22Rv1 (cell line): ENCODE measurements at regions not wholly inside any gene's neighbourhood (a gene's known extent, or its start where the extent isn't known, plus 50 kb on each side); places are given as distances from the start of the nearest gene placed in this dataset.

Experiments used
- H3K27ac ChIP-seq: fragments of 450-650 bp; 2 replicates; pipeline ENCODE4 v1.5.1; 2017
- ZFX ChIP-seq: fragments of 450-650 bp; IDR thresholded peaks from 2 replicates; pipeline ENCODE4 v1.6.1; 2017; ENCODE audit warnings: antibody characterized with exemption, borderline replicate concordance
- TF ChIP-seq, protein P1 (sequence below): fragments of 450-650 bp; IDR thresholded peaks from 2 replicates; pipeline ENCODE4 v1.5.1; 2017; ENCODE audit warnings: mild to moderate bottlenecking

GRCh38 chr1:98410082-98410481, 251.4 kb upstream of the SNX7 start:
- H3K27ac ChIP-seq = peak overlapping the region; percentile 60
- TF ChIP-seq, protein P1, sequence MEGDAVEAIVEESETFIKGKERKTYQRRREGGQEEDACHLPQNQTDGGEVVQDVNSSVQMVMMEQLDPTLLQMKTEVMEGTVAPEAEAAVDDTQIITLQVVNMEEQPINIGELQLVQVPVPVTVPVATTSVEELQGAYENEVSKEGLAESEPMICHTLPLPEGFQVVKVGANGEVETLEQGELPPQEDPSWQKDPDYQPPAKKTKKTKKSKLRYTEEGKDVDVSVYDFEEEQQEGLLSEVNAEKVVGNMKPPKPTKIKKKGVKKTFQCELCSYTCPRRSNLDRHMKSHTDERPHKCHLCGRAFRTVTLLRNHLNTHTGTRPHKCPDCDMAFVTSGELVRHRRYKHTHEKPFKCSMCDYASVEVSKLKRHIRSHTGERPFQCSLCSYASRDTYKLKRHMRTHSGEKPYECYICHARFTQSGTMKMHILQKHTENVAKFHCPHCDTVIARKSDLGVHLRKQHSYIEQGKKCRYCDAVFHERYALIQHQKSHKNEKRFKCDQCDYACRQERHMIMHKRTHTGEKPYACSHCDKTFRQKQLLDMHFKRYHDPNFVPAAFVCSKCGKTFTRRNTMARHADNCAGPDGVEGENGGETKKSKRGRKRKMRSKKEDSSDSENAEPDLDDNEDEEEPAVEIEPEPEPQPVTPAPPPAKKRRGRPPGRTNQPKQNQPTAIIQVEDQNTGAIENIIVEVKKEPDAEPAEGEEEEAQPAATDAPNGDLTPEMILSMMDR = no peak
- TF ChIP-seq ZFX = no peak

DNA sequence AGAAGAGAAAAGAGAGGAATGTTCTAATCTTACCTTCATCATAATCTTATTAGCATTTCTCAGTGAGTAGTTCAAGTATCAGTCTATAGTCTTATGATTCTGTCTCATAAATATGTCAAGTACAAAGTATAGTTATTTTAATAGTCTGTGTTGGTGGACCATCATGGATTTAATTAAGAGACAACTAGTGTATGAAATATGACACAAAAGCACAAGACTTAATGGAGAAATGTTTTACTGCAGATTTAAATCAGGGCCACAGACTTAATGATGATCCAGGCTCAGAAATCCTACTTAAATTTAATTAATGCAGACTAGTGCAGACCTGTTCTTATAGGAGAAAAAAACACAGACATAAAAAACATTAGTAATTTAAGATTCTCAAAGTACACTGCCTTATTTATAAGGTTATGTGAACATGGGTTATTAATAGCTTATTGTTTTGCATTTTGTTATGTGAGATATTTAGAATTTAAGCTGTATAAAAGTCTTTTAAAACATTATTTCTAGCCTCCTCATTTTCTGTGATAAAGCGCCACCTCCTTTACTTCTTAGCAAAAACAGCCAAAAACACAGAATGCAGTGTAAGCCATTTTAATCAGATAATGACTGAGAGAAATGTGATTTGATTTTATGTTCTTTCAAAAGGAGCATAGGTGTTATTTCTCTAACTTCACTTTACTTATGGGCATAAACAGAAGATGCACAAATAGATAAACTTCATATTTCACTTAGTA, 255.0 kb upstream of the SNX7 start:
- H3K27ac ChIP-seq = peak overlapping the region; percentile 72
- TF ChIP-seq, protein P1 = no peak
- no peak for TF ChIP-seq ZFX

DNA sequence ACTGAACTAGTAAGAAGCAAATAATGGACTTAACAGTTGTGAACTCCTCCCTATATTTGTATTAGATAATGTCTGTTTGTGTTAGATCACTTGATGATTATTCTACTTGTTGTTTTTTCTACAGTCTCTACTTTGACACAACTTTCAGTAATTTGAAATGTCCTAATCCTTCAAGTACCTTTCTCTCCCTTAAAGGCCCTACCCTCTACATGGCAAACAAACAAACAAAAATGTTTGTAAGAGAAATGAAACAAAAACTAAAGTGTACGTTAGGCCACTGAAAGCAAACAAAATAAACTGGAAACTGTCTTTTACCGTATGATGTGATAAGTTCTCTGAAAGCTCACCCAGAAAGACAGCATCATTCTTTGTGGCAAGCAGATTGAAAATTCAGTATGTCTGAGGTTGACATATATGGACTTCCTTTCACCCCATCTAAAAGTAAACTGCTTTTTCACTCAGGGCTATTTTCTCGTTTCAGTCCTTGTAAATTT, 255.9 kb upstream of the SNX7 start:
- TF ChIP-seq, protein P1 = no peak
- no peak for TF ChIP-seq ZFX
- peak overlapping the region; percentile 72 for H3K27ac ChIP-seq

DNA sequence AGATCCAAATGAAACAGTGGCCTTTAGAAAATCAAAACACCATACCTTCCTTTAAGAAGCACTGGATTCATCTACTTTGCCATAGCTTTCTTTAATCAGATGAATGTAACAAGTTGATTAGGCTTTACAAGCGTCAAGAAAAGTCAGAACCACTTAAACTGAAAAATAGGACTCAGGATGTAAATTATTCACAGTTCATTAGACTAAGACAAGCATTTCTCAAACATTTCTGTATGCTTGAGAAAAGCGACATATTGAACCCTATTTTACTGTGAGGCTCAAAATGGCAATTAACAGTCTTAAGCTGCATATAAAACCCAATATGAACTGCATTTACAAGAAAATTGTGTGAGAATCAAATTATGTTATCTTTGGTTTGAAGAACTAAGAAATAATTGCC, 256.7 kb upstream of the SNX7 start:
- TF ChIP-seq, protein P1 = no peak
- no peak for TF ChIP-seq ZFX
- peak overlapping the region; percentile 72 for H3K27ac ChIP-seq

GRCh38 chr1:98403963-98404480, 257.5 kb upstream of the SNX7 start:
- TF ChIP-seq, protein P1 = no peak
- no peak for TF ChIP-seq ZFX

GRCh38 chr1:98402860-98403259, 258.7 kb upstream of the SNX7 start:
- no peak overlapping the region for H3K27ac ChIP-seq
- TF ChIP-seq ZFX = no peak
- TF ChIP-seq, protein P1 = no peak

More at GRCh38 chr1:98403963-98404480, 257.5 kb upstream of the SNX7 start:
- no peak overlapping the region for H3K27ac ChIP-seq

GRCh38 chr1:98400446-98400845, 261.1 kb upstream of the SNX7 start:
- H3K27ac ChIP-seq = no peak overlapping the region
- TF ChIP-seq ZFX = no peak
- TF ChIP-seq, protein P1 = no peak
